Duodenal mucosa (tissue), 2 donors: ENCODE measurements at regions not wholly inside any gene's neighbourhood (a gene's known extent, or its start where the extent isn't known, plus 50 kb on each side); places are given as distances from the start of the nearest gene placed in this dataset.

Source experiments
- H3K27ac ChIP-seq: one replicate; pipeline ENCODE4 v1.7.0; 2013; ENCODE audit warnings: low read depth, low read length
- H3K27me3 ChIP-seq, 2 donors: one replicate each; pipeline ENCODE4 v1.7.0; 2013; ENCODE audit warnings: low read length in 2 of 2, control low read depth in 1 of 2; ENCODE audit not compliant: insufficient read depth in 2 of 2, control insufficient read depth in 1 of 2
- H3K36me3 ChIP-seq, 2 donors: one replicate each; pipeline ENCODE4 v1.7.0; 2013; ENCODE audit warnings: low read length in 2 of 2, control low read depth in 1 of 2; ENCODE audit not compliant: insufficient read depth in 2 of 2, control insufficient read depth in 1 of 2
- H3K4me1 ChIP-seq, 2 donors: one replicate each; pipeline ENCODE4 v1.7.0; 2013; ENCODE audit warnings: low read length in 2 of 2, control low read depth in 1 of 2; ENCODE audit not compliant: insufficient read depth in 2 of 2, control insufficient read depth in 1 of 2
- H3K4me3 ChIP-seq, 2 donors: one replicate each; pipeline ENCODE4 v1.7.0; 2013; ENCODE audit warnings: low read length in 2 of 2, low read depth in 1 of 2
- H3K9ac ChIP-seq, 2 donors: one replicate each; pipeline ENCODE4 v1.7.0; 2013; ENCODE audit warnings: low read length in 2 of 2, low read depth in 1 of 2
- H3K9me3 ChIP-seq, 2 donors: one replicate each; pipeline ENCODE4 v1.7.0; 2013; ENCODE audit warnings: low read length in 2 of 2, control low read depth in 1 of 2; ENCODE audit not compliant: control insufficient read depth in 1 of 2

GRCh38 chr7:88668591-88668990 is 90.9 kb upstream of the ZNF804B start:
- Histone ChIP-seq H3K27ac (no peak overlapping the region), H3K36me3 (no peaks in the 10 kb centered on the region), H3K9me3 (no peaks in the 10 kb centered on the region), H3K4me3 (no peak overlapping the region), H3K9ac (no peak overlapping the region), H3K27me3 (no peaks in the 10 kb centered on the region), H3K4me1 (no peaks in the 10 kb centered on the region)

- Histone ChIP-seq H3K27me3 (no peaks in the 10 kb centered on the region), H3K27ac (no peak overlapping the region), H3K4me3 (no peak overlapping the region), H3K36me3 (no peaks in the 10 kb centered on the region), H3K9ac (no peak overlapping the region), H3K4me1 (no peaks in the 10 kb centered on the region), H3K9me3 (no peaks in the 10 kb centered on the region)
Observed at GRCh38 chr7:88666626-88667025, 92.9 kb upstream of the ZNF804B start.

- no peaks in the 10 kb centered on the region for H3K27me3 ChIP-seq
- H3K36me3 ChIP-seq: no peaks in the 10 kb centered on the region
- no peaks in the 10 kb centered on the region for H3K9me3 ChIP-seq
- H3K9ac ChIP-seq: no peak overlapping the region
- no peak overlapping the region for H3K27ac ChIP-seq
- no peaks in the 10 kb centered on the region for H3K4me1 ChIP-seq
- no peak overlapping the region for H3K4me3 ChIP-seq
Observed at GRCh38 chr7:88665892-88666514, 93.5 kb upstream of the ZNF804B start.

GRCh38 chr7:88664630-88665233 is 94.8 kb upstream of the ZNF804B start:
- Histone ChIP-seq H3K9me3 (no peaks in the 10 kb centered on the region), H3K27ac (no peak overlapping the region), H3K4me3 (no peak overlapping the region), H3K4me1 (no peaks in the 10 kb centered on the region), H3K36me3 (no peaks in the 10 kb centered on the region), H3K9ac (no peak overlapping the region), H3K27me3 (no peaks in the 10 kb centered on the region)

- Histone ChIP-seq H3K27ac (no peak overlapping the region), H3K9me3 (no peaks in the 10 kb centered on the region), H3K4me3 (no peak overlapping the region), H3K9ac (no peak overlapping the region), H3K36me3 (no peaks in the 10 kb centered on the region), H3K27me3 (no peaks in the 10 kb centered on the region), H3K4me1 (no peaks in the 10 kb centered on the region)
Observed at GRCh38 chr7:88661921-88662320, 97.6 kb upstream of the ZNF804B start.

- Histone ChIP-seq H3K4me1 (no peaks in the 10 kb centered on the region), H3K27me3 (no peaks in the 10 kb centered on the region), H3K4me3 (no peak overlapping the region), H3K9ac (no peak overlapping the region), H3K36me3 (no peaks in the 10 kb centered on the region), H3K27ac (no peak overlapping the region), H3K9me3 (no peaks in the 10 kb centered on the region)
Observed at GRCh38 chr7:88647825-88648224, 111.7 kb upstream of the ZNF804B start.

- H3K27ac ChIP-seq: no peak overlapping the region
- H3K9ac ChIP-seq: no peak overlapping the region
- no peaks in the 10 kb centered on the region for H3K27me3 ChIP-seq
- no peaks in the 10 kb centered on the region for H3K4me1 ChIP-seq
- no peaks in the 10 kb centered on the region for H3K36me3 ChIP-seq
- no peak overlapping the region for H3K4me3 ChIP-seq
- no peaks in the 10 kb centered on the region for H3K9me3 ChIP-seq
Observed at GRCh38 chr7:88638583-88638982, 120.9 kb upstream of the ZNF804B start.

- no peak overlapping the region for H3K9ac ChIP-seq
- no peak overlapping the region for H3K27ac ChIP-seq
- H3K9me3 ChIP-seq: no peaks in the 10 kb centered on the region
- H3K4me3 ChIP-seq: no peak overlapping the region
- H3K36me3 ChIP-seq: no peaks in the 10 kb centered on the region
- H3K4me1 ChIP-seq: no peaks in the 10 kb centered on the region
- no peaks in the 10 kb centered on the region for H3K27me3 ChIP-seq
Observed at GRCh38 chr7:88637795-88638194, 121.7 kb upstream of the ZNF804B start.

GRCh38 chr7:88635149-88635548 is 124.4 kb upstream of the ZNF804B start:
- Histone ChIP-seq H3K36me3 (no peaks in the 10 kb centered on the region), H3K27me3 (no peaks in the 10 kb centered on the region), H3K9me3 (no peaks in the 10 kb centered on the region), H3K9ac (no peak overlapping the region), H3K4me1 (no peaks in the 10 kb centered on the region), H3K4me3 (no peak overlapping the region), H3K27ac (no peak overlapping the region)

- Histone ChIP-seq H3K27ac (no peak overlapping the region), H3K4me1 (no peaks in the 10 kb centered on the region), H3K27me3 (no peaks in the 10 kb centered on the region), H3K4me3 (no peak overlapping the region), H3K9ac (no peak overlapping the region), H3K9me3 (no peaks in the 10 kb centered on the region), H3K36me3 (no peaks in the 10 kb centered on the region)
Observed at GRCh38 chr7:88629559-88629958, 129.9 kb upstream of the ZNF804B start.
